ENCODE measurements at regions not wholly inside any gene's neighbourhood (a gene's known extent, or its start where the extent isn't known, plus 50 kb on each side); places are given as distances from the start of the nearest gene placed in this dataset.

- TF ChIP-seq CTCF (IDR thresholded peaks at IDR 0.05) (no peak), POLR2A (IDR thresholded peaks at IDR 0.05) (no peak)
Measured at GRCh38 chr6:135115834-135116233, 61.2 kb upstream of the HBS1L start.

All from Peyer's patch (tissue), 4 donors.